ENCODE measurements at regions not wholly inside any gene's neighbourhood (a gene's known extent, or its start where the extent isn't known, plus 50 kb on each side); places are given as distances from the start of the nearest gene placed in this dataset.
"Not testable (repeated sequence)": the region's sequence is repeated elsewhere in the genome, so short reads cannot be mapped to it uniquely, and the experiment has no call there.

DNA sequence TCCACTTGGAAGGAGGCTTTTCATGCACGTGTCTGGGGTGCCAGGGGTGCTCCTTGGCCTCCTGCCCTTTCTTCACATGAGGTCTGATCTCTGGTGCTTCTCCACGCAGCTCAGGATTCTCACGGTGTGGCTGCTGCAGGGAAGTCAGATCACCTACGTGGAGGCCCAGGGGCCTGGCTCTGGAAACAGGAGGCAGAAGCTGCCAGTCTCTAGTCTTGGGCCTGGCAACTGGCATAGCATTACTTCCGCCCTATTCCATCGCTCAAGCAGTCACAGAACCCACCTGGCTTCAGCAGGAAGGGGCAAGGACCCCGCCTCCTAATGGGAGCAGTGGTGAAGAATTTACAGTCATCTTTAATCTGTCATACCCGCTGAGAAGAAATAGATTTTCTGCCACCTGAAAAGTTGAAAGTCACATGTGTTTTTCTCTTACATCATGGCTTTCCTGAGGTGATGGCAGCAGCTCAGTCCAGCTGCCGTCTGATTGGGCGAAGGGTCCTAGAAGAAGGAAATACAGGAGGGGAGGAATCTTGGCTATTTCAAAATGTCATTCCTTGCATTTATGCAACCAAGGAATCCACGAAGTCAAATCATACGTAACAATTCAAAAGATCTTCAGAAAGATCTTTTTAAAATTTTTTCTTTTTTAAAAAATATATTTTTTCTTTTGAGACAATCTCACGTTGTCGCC is 50.1 kb upstream of the DKK3 start:
- no peak for DNase-seq (ENCODE audit: low spot score)

DNA sequence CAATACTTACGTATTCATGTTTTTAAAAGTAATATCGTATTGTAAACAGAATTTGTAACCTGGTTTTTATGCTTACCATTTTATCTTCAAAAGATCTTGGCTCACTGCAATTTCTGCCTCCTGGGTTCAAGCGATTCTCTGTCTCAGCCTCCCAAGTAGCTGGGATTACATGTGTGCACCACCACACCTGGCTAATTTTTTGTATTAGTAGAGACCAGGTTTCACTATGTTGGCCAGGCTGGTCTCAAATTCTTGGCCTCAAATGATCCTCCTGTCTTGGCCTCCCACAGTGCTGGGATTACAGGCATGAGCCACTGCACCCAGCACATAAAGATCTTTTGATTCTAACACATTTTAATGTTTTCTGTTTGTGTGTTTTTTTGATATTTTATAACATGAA is 50.7 kb upstream of the DKK3 start:
- not testable (repeated sequence) for DNase-seq (ENCODE audit: low spot score)

DNA sequence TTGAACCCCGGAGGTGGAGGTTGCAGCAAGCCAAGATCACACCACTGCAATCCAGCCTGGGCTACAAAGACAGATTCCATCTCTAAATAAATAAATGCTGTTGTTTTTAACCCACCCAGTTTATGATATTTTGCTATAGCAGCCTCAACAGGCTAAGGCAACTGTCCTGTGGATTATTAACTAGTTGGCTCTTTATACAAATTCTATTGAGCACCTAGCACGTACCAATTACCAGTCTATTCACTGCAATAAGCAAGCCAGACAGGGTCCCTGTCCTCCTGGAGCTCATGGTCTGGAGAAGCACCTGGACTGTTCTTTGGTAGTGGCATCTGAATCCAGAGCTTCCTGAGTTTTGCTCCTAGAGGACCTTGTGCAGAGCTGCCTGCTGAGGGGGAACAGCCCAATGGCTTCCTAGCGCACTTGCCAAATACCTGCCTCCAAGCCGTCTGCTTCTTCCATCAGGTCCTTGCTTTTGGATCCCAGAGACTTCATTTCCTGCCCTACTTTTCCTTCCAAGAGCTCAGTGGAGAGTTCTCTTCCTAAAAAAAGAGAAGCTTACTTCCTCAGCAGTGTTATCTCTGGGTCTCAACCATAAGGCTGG is 49.9 kb upstream of the MICAL2 start:
- DNase-seq (ENCODE audit: low spot score), result peak; percentile 9
